GM12874 (cell line): ENCODE measurements at regions not wholly inside any gene's neighbourhood (a gene's known extent, or its start where the extent isn't known, plus 50 kb on each side); places are given as distances from the start of the nearest gene placed in this dataset.

Source experiments
- CTCF ChIP-seq: IDR thresholded peaks from 2 replicates; pipeline ENCODE4 v1.5.1; 2011; ENCODE audit warnings: low read depth, mild to moderate bottlenecking, control low read depth, low read length, moderate library complexity; ENCODE audit not compliant: insufficient read depth

- no peak for TF ChIP-seq CTCF
Observed at GRCh38 chr15:95620934-95621579, 709.4 kb upstream of the NR2F2 start.

- no peak for TF ChIP-seq CTCF
Observed at GRCh38 chr15:95622843-95623242, 707.7 kb upstream of the NR2F2 start.

- TF ChIP-seq CTCF: no peak
Observed at GRCh38 chr15:95624100-95624499, 706.4 kb upstream of the NR2F2 start.

- TF ChIP-seq CTCF: no peak
Observed at GRCh38 chr15:95624616-95625361, 705.7 kb upstream of the NR2F2 start.

- no peak for TF ChIP-seq CTCF
Observed at GRCh38 chr15:95626501-95627361, 703.8 kb upstream of the NR2F2 start.

- TF ChIP-seq CTCF: no peak
Observed at GRCh38 chr15:95629503-95630168, 700.9 kb upstream of the NR2F2 start.

- no peak for TF ChIP-seq CTCF
Observed at GRCh38 chr15:95630683-95631082, 699.8 kb upstream of the NR2F2 start.
